CD4-positive, alpha-beta memory T cell (primary cell): ENCODE measurements at regions not wholly inside any gene's neighbourhood (a gene's known extent, or its start where the extent isn't known, plus 50 kb on each side); places are given as distances from the start of the nearest gene placed in this dataset.
"Not testable (repeated sequence)": the region's sequence is repeated elsewhere in the genome, so short reads cannot be mapped to it uniquely, and the experiment has no call there.

ENCODE experiments used
- CTCF ChIA-PET: fragments of 350-600 bp; sonication (Branson Sonifier 250); formaldehyde crosslinking; loops from one replicate; lab custom pipeline; 2021; ENCODE audit warnings: inconsistent platforms; ENCODE audit not compliant: partially characterized antibody; lab: Charles Lee
- POLR2A ChIA-PET: fragments of 350-600 bp; sonication (Branson Sonifier 250); formaldehyde crosslinking; loops from one replicate; lab custom pipeline; 2021; ENCODE audit not compliant: partially characterized antibody; lab: Charles Lee
- DNase-seq, 5 donors: peaks; one replicate each; pipeline versions ENCODE4 v3.0.0 to v3.0.0-alpha.2; 2020 to 2022; ENCODE audit warnings: mixed read lengths in 1 of 5
- H3K27ac ChIP-seq: one replicate; pipeline ENCODE4 v1.7.0; 2013; ENCODE audit warnings: low read depth, low read length
- H3K27me3 ChIP-seq: 2 replicates; pipeline ENCODE4 v1.7.0; 2013; ENCODE audit warnings: mild to moderate bottlenecking, low read length, moderate library complexity; ENCODE audit not compliant: insufficient read depth
- H3K36me3 ChIP-seq: 2 replicates; pipeline ENCODE4 v1.7.0; 2013; ENCODE audit warnings: mild to moderate bottlenecking, low read length, moderate library complexity; ENCODE audit not compliant: insufficient read depth
- H3K4me1 ChIP-seq: 2 replicates; pipeline ENCODE4 v1.7.0; 2013; ENCODE audit warnings: mild to moderate bottlenecking, low read length, moderate library complexity; ENCODE audit not compliant: insufficient read depth
- H3K4me3 ChIP-seq, 2 donors: one replicate each; pipeline ENCODE4 v1.7.0; 2013; ENCODE audit warnings: low read length in 2 of 2, mild to moderate bottlenecking in 1 of 2
- H3K9me3 ChIP-seq, 2 donors: one replicate each; pipeline ENCODE4 v1.7.0; 2013; ENCODE audit warnings: low read length in 2 of 2, control low read depth in 1 of 2; ENCODE audit not compliant: control insufficient read depth in 1 of 2
- H3K27ac Mint-ChIP-seq, 7 donors: one replicate each; pipeline ENCODE4 v1.8.0; 2020 to 2021; ENCODE audit warnings: mixed read lengths in 7 of 7, mild to moderate bottlenecking in 6 of 7, inconsistent platforms in 3 of 7, moderate library complexity in 3 of 7
- H3K27me3 Mint-ChIP-seq, 2 donors: one replicate each; pipeline ENCODE4 v1.8.0; 2020 to 2021; ENCODE audit warnings: mixed read lengths in 2 of 2
- H3K36me3 Mint-ChIP-seq, 2 donors: one replicate each; pipeline ENCODE4 v1.8.0; 2020 to 2021; ENCODE audit warnings: mixed read lengths in 2 of 2, inconsistent platforms in 1 of 2, mild to moderate bottlenecking in 1 of 2
- H3K4me1 Mint-ChIP-seq, 4 donors: one replicate each; pipeline ENCODE4 v1.8.0; 2020 to 2021; ENCODE audit warnings: mixed read lengths in 4 of 4, mild to moderate bottlenecking in 1 of 4
- H3K4me3 Mint-ChIP-seq, 8 donors: one replicate each; pipeline ENCODE4 v1.8.0; 2020 to 2021; ENCODE audit warnings: mixed read lengths in 8 of 8, mild to moderate bottlenecking in 7 of 8, moderate library complexity in 6 of 8, inconsistent platforms in 3 of 8
- H3K9me3 Mint-ChIP-seq, 8 donors: one replicate each; pipeline ENCODE4 v1.8.0; 2020 to 2021; ENCODE audit warnings: mixed read lengths in 8 of 8, mild to moderate bottlenecking in 5 of 8, inconsistent platforms in 3 of 8, moderate library complexity in 1 of 8
- intact Hi-C: fragments of 100-400 bp; cut with micrococcal nuclease; formaldehyde crosslinking; loops from one replicate; pipeline ENCODE4 v1.15.1; 2023

DNA sequence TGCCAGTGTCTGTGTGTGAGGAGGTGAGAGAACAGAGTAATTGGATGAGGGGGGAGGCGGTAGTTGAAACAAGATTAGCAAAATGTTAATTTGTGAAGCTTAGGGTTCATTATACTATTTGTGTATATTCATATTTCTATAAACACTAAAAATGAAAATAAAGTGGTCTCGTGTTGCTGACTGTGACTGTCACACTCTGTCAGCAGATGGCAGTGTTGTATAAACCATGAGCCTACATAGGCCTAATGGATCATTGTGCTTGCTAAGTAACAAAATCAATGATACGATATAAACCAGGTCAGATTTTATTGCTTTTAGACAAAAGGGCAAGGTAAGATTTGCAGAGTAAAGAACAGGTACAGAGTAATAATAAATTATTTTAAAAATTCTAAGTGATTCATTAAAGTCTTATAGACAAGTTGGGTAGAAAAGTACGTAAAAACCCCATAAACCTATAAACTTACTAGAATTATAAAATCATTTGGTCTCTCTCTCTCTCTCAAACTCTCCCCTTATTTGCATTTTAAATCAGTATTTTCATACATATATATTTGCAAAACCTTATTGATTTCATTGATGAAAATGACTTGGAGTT, 182.7 kb downstream of the RPIA start:
- H3K4me3 Mint-ChIP-seq, result no peak overlapping the region
- no peaks in the 10 kb centered on the region for H3K36me3 Mint-ChIP-seq
- ChIA-PET CTCF (interaction anchor here (0.9 to 3.0 kb wide), 6 partner anchors 8 to 36 kb away, joined by 3 to 9 read pairs (median 3); no protein-coding TSS in a partner anchor), POLR2A (no interaction called here)
- no peaks in the 10 kb centered on the region for H3K36me3 ChIP-seq
- H3K9me3 Mint-ChIP-seq, result no peaks in the 10 kb centered on the region
- H3K27me3 Mint-ChIP-seq, result peaks cover 6 to 8% of the 10 kb centered on the region in 2 donors
- no peak overlapping the region for H3K27ac ChIP-seq
- H3K9me3 ChIP-seq, result no peaks in the 10 kb centered on the region
- DNase-seq, result peak in 4 of 5 donors; percentile 28 to 44 (median 38)
- peaks cover 0 to 1% (median 0%) of the 10 kb centered on the region in 4 donors for H3K4me1 Mint-ChIP-seq
- intact Hi-C loops, result no loop called here
- no peaks in the 10 kb centered on the region for H3K27me3 ChIP-seq
- H3K27ac Mint-ChIP-seq, result no peak overlapping the region
- no peak overlapping the region for H3K4me3 ChIP-seq
- H3K4me1 ChIP-seq, result no peaks in the 10 kb centered on the region

DNA sequence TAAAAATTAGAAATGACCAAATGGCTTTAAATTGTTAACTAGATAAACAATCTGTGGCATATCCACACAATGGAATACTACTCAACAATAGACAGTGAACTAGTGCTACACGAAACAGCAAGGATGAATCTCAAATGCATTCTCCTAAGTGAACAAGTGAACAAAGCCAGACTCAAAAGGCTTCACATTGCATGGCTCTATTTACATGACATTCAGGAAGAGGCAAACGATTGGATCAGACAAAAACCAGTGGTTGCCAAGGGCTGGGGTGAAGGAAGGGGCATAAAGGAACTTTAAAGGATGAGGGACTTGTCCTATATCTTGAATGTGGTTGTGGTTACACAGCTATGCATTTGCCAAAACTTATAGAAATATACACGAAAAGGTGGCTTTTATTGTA, 184.3 kb downstream of the RPIA start:
- H3K9me3 ChIP-seq, result no peaks in the 10 kb centered on the region
- Mint-ChIP-seq H3K27me3 (peaks cover 5 to 6% of the 10 kb centered on the region in 2 donors), H3K27ac (no peak overlapping the region), H3K4me1 (peaks cover 0 to 3% (median 0%) of the 10 kb centered on the region in 4 donors), H3K9me3 (no peaks in the 10 kb centered on the region), H3K36me3 (no peaks in the 10 kb centered on the region), H3K4me3 (no peak overlapping the region)
- H3K4me3 ChIP-seq, result no peak overlapping the region
- H3K36me3 ChIP-seq, result no peaks in the 10 kb centered on the region
- ChIA-PET CTCF (interaction anchor here (1.2 to 3.0 kb wide), 4 partner anchors 11 to 136 kb away, joined by 3 to 9 read pairs (median 4); no protein-coding TSS in a partner anchor), POLR2A (no interaction called here)
- intact Hi-C loops, result no loop called here
- DNase-seq, result no peak
- H3K27me3 ChIP-seq, result no peaks in the 10 kb centered on the region
- no peak overlapping the region for H3K27ac ChIP-seq
- no peaks in the 10 kb centered on the region for H3K4me1 ChIP-seq

DNA sequence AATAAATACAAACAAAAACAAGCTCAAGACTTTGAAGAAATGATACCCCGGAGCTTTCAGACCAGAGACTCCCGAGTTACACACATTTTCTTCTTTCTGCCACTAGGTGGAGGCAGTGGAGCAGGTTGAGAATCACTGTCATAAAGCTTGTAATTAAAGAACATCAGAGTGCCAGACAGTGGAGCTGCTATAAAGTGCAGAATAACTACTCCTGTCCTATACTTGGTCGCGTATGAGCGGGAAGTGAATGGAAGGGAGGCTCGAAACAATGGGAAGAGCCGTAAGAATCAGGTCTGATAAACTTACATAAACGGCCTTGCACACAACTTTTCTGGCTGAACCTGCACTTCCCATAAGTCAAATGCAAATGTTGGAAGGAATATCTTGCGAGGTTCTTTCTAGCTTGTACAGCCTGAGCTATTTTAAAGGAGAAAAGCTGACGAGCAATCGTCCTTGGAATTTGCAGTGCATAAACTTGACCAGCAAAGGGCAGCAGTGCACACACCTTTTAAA, 189.0 kb downstream of the RPIA start:
- H3K36me3 Mint-ChIP-seq, result no peaks in the 10 kb centered on the region
- H3K4me3 Mint-ChIP-seq, result no peak overlapping the region
- intact Hi-C loops, result loop anchor here (5.0 kb wide), 1 partner anchor 138 kb away; no protein-coding TSS in a partner anchor
- H3K4me3 ChIP-seq, result no peak overlapping the region
- CTCF ChIA-PET, result interaction anchor here (0.9 to 2.6 kb wide), 22 partner anchors 9 to 272 kb away, joined by 3 to 14 read pairs (median 4); no protein-coding TSS in a partner anchor
- no peaks in the 10 kb centered on the region for H3K9me3 ChIP-seq
- no peaks in the 10 kb centered on the region for H3K4me1 ChIP-seq
- no peaks in the 10 kb centered on the region for H3K9me3 Mint-ChIP-seq
- DNase-seq, result peak in 4 of 5 donors; percentile 26 to 32 (median 30)
- peak overlapping the region in 1 of 7 donors; percentile 38 for H3K27ac Mint-ChIP-seq
- no peaks in the 10 kb centered on the region for H3K27me3 ChIP-seq
- H3K36me3 ChIP-seq, result no peaks in the 10 kb centered on the region
- no peak overlapping the region for H3K27ac ChIP-seq
- POLR2A ChIA-PET, result no interaction called here
- peaks cover 0 to 1% (median 0%) of the 10 kb centered on the region in 4 donors for H3K4me1 Mint-ChIP-seq
- peaks cover 2 to 7% of the 10 kb centered on the region in 2 donors for H3K27me3 Mint-ChIP-seq

- intact Hi-C loops, result no loop called here
- Histone ChIP-seq H3K36me3 (no peaks in the 10 kb centered on the region), H3K27me3 (no peaks in the 10 kb centered on the region), H3K4me3 (no peak overlapping the region), H3K27ac (no peak overlapping the region), H3K9me3 (no peaks in the 10 kb centered on the region), H3K4me1 (no peaks in the 10 kb centered on the region)
- POLR2A ChIA-PET, result interaction anchor here (0.6 kb wide), 1 partner anchor 1410 kb away, joined by 4 read pairs; no protein-coding TSS in a partner anchor
- no peak for DNase-seq
- no peaks in the 10 kb centered on the region for H3K36me3 Mint-ChIP-seq
- no peak overlapping the region for H3K4me3 Mint-ChIP-seq
- H3K27me3 Mint-ChIP-seq, result peaks cover 5 to 9% of the 10 kb centered on the region in 2 donors
- CTCF ChIA-PET, result no interaction called here
- no peaks in the 10 kb centered on the region for H3K9me3 Mint-ChIP-seq
- peaks cover 0 to 1% (median 0%) of the 10 kb centered on the region in 4 donors for H3K4me1 Mint-ChIP-seq
- H3K27ac Mint-ChIP-seq, result no peak overlapping the region
Observed at GRCh38 chr2:88885275-88885674, 193.8 kb downstream of the RPIA start.

- no peaks in the 10 kb centered on the region for H3K4me1 ChIP-seq
- CTCF ChIA-PET, result no interaction called here
- no peak for DNase-seq
- H3K4me1 Mint-ChIP-seq, result no peaks in the 10 kb centered on the region
- H3K36me3 ChIP-seq, result no peaks in the 10 kb centered on the region
- POLR2A ChIA-PET, result interaction anchor here (0.6 kb wide), 1 partner anchor 1410 kb away, joined by 4 read pairs; no protein-coding TSS in a partner anchor
- H3K36me3 Mint-ChIP-seq, result no peaks in the 10 kb centered on the region
- no peaks in the 10 kb centered on the region for H3K27me3 ChIP-seq
- H3K9me3 ChIP-seq, result no peaks in the 10 kb centered on the region
- H3K4me3 ChIP-seq, result no peak overlapping the region
- peaks cover 5 to 9% of the 10 kb centered on the region in 2 donors for H3K27me3 Mint-ChIP-seq
- no peaks in the 10 kb centered on the region for H3K9me3 Mint-ChIP-seq
- H3K27ac Mint-ChIP-seq, result no peak overlapping the region
- intact Hi-C loops, result no loop called here
- H3K27ac ChIP-seq, result no peak overlapping the region
- no peak overlapping the region for H3K4me3 Mint-ChIP-seq
Observed at GRCh38 chr2:88885679-88886416, 194.4 kb downstream of the RPIA start.

GRCh38 chr2:88887466-88887865, 196.0 kb downstream of the RPIA start:
- H3K27ac Mint-ChIP-seq, H3K4me1 Mint-ChIP-seq, H3K9me3 ChIP-seq, DNase-seq, POLR2A ChIA-PET, CTCF ChIA-PET, H3K27me3 ChIP-seq, H3K9me3 Mint-ChIP-seq, H3K27ac ChIP-seq, H3K4me1 ChIP-seq, H3K4me3 Mint-ChIP-seq, H3K36me3 ChIP-seq, H3K27me3 Mint-ChIP-seq, intact Hi-C loops, H3K36me3 Mint-ChIP-seq, H3K4me3 ChIP-seq: not testable (repeated sequence)

GRCh38 chr2:88892207-88892606, 200.7 kb downstream of the RPIA start:
- Mint-ChIP-seq H3K27ac (no peak overlapping the region), H3K4me1 (no peaks in the 10 kb centered on the region), H3K27me3 (peaks cover 3 to 5% of the 10 kb centered on the region in 2 donors), H3K36me3 (no peaks in the 10 kb centered on the region), H3K9me3 (no peaks in the 10 kb centered on the region), H3K4me3 (no peak overlapping the region)
- Histone ChIP-seq H3K4me1 (no peaks in the 10 kb centered on the region), H3K27me3 (no peaks in the 10 kb centered on the region), H3K27ac (no peak overlapping the region), H3K9me3 (no peaks in the 10 kb centered on the region), H3K36me3 (no peaks in the 10 kb centered on the region), H3K4me3 (no peak overlapping the region)
- no peak for DNase-seq
- ChIA-PET POLR2A (no interaction called here), CTCF (interaction anchor here (1.7 to 2.1 kb wide), 2 partner anchors 10 to 12 kb away, joined by 6 to 13 read pairs; no protein-coding TSS in a partner anchor)
- intact Hi-C loops, result no loop called here
